Amniotic epithelial cell (primary cell): ENCODE measurements at regions not wholly inside any gene's neighbourhood (a gene's known extent, or its start where the extent isn't known, plus 50 kb on each side); places are given as distances from the start of the nearest gene placed in this dataset.

Experiments used
- DNase-seq: peaks from one replicate; pipeline ENCODE4 v3.0.0-alpha.2; 2010; ENCODE audit warnings: low read depth

DNA sequence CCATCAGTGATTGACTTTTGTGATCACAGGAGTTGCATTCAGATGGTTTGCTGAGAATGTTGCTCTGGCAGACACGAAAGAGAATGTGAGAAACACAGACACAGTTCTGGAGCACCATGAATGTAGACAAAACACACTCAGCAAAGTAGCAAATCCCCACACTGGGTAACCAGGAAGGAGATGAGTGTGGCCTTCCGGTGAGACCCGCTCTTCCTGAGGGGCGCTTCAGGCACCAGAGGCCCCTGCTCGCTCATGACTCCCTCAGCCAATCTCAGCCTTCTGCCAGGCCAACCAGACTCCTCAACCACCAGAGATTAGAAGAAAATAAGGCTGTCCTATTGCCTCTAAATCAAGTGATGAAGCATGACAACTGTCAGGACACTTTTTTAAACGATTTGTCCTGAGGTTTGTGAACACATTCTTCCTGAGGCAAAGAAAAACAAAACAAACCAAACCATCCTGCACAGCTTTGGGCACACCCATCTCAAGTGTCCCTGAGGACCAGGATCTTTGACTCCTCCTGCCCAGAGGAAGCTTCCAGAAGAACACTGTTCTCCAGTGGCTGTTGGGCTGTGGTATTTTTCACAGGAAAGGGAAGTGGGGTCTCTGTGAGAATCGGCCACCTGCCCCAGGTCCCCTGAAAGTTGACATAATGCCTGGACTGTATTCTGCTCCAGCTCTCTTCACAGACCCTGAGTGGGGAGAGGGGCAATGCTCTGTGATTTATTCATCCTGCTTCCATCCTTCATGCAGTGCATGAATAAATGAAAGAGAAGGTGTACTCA lies 152.8 kb downstream of the BCL11A start:
- no peak for DNase-seq

DNA sequence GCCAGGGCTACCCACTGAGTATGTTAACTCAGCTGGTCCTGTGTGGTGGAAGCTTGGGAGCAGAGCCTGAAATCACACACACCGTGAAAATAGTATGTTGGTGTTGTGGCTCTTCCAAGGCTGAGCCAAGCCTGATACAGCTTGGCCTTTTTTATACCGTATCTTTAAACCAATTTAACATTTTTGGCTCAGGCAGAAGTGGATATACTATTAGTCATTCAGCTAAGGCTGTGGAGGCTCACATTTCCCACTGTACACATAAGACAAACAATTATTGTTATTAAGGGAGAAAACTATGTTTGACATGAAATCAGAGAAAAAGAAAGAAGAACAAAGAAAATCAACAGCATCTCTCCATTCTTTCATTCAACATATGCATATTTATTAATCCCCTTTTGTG lies 159.0 kb downstream of the BCL11A start:
- no peak for DNase-seq

- no peak for DNase-seq
These were observed 161.6 kb downstream of the BCL11A start for GRCh38 chr2:60391649-60392375.

DNA sequence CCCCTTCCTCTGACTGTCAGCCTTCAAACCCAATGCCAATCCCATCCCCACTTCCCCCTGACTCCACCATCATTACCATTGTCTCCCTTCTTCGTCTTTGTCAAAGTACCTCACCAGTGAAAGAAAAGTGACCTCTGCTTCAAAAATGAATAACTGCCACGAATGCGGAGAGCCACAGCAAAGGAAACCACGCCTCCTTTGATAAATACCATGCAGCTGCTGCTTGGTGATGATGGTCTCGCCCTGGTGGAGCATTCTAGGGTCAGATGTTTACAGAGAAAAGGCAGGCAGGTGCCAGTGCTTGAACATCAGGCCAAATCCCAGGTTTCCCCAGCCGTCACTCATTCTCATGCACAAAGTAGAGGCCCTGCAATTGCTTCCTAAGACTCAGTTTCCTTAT lies 162.2 kb downstream of the BCL11A start:
- no peak for DNase-seq

DNA sequence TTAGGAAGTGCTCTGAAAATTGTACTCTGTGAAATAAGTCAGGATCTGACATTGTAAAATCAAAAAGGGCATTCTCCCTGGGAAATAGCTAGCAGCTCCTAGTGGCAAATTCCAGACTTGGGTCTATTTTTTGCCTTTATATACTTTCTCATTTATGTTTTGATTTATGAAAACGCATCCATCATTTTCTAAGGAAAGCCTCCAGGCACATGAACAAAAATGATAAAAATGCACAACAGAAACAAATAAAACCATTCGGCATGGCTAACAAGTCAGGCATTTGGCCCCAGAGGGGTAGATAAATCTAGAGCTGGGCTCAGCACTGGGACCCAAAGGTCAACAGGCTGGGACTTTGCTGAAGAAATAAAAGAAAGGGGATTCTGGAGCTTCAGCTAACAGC lies 167.0 kb downstream of the BCL11A start:
- DNase-seq = no peak

- DNase-seq = peak; percentile 42
These were observed 167.8 kb downstream of the BCL11A start for GRCh38 chr2:60385648-60386047.

DNA sequence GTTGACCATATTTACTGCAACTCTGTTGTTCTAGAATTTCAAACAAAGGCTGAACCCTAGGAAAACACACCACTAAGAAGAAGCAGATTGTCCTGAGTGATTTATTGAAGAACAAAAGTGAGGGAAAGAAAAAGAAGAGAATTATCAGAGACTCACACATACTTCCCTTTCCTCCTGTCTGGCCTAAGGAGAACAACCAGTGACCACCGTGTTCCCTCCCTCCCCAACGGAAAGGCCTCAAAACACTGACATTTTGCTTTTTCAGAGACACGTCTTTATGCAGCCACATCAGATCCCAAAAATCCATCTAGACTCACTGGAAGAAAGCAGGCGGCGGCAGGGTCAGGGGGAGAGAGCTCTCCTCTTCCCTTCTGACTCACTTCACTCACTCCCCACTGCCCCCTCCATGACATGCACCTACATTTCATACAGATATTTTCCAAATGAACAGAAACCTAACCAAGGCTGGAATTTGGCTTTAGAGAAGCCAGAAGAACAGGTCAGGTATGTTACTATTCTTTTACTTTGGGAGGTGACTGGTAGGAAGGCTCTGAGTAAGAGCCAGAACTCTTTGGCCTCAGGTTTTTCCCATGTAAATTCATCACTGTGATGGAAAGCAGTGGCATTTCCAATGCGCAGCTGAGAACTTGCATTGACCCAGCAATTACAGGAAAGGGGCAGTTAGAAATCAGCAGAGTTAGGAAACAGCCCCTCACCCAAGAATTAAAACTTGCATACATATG lies 169.9 kb downstream of the BCL11A start:
- DNase-seq = no peak

- no peak for DNase-seq
These were observed 173.0 kb downstream of the BCL11A start for GRCh38 chr2:60380411-60380810.

- no peak for DNase-seq
These were observed 173.8 kb downstream of the BCL11A start for GRCh38 chr2:60379684-60380083.

DNA sequence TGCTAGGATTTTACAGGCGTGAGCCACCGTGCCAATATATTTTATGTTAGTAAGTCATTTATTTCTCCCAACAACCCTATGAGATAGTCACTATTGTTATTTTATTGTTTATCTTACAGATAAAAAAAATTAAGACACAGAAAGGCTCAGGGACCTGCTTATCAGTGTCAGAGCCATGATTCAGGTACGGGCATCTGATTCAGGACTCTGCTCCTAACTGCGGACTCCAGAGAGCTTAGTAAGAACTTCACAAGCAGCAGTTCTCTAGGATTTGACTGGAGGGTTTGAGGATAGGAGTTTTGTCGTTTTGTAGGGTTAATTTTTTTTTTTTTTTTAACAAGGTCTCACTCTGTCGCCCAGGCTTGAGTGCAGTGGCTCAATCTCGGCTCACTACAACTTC lies 174.2 kb downstream of the BCL11A start:
- DNase-seq = no peak

GRCh38 chr2:60377825-60378224 lies 175.6 kb downstream of the BCL11A start:
- no peak for DNase-seq

- DNase-seq = no peak
These were observed 177.2 kb downstream of the BCL11A start for GRCh38 chr2:60376252-60376651.

GRCh38 chr2:60371681-60372080 lies 181.8 kb downstream of the BCL11A start:
- no peak for DNase-seq

DNA sequence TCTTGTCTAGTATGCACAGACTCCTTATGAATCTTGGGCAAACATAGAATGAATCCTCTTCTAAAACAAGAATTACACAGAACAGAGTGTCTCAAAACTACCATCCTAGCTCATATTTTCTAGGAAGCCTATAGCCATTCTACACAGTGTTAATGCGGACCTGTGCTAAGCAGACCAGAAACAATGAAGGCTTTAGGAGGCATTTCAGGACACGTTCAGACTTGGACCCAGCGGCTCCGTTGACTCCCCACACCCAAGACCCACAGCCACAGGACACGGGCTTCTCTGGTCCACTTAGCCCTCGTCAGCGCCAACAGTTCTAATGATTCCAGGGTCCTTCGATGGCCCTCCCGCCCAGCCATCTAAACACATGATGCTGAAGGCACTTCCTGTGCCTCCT lies 182.2 kb downstream of the BCL11A start:
- DNase-seq = no peak

DNA sequence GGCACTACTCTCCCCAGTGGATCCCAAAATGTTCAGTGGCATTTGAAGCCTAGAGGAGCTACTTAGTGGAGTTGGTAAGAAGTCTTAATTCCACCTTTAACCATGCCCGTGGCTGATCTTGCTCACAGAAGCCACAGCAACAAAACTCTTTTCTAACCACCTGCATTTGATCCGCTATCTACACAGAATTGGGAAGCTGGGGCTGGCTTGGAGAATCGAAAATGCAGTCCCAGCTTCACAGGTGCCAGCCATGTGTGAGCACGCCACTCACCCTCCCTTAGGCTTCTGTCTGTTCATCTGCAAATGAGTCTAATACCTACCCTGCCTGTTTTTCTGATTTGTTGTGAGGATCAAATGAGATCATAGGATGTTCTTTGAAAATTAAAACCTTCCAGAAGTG lies 182.6 kb downstream of the BCL11A start:
- no peak for DNase-seq

GRCh38 chr2:60368456-60368855 lies 185.0 kb downstream of the BCL11A start:
- DNase-seq = no peak

DNA sequence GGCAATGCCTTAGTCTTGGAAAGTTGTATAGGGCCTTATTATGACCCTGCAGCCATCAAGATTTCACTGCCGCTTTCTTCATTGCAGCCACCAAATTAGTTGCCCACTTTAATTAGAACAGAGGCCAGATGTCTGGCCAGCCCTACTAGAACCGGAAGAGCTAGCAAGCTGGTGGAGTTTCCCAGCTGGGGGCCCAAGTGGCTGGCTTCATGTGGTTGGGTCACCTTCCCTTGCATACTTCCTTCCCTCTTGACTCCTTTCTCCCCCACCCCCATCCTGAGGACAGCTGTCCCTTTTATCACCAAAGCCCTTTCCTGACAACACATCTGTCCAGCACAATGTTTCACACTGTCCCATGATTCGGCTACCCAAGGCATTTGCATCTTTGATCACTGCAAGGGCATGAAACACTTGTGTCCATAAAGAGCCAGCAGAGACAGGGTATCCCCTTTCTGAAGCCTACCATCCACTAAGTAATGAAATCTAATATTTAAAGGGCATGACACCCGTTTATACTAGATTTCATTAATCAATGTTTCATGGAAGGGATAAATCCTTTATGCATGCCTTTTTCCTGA lies 187.2 kb downstream of the BCL11A start:
- no peak for DNase-seq

DNA sequence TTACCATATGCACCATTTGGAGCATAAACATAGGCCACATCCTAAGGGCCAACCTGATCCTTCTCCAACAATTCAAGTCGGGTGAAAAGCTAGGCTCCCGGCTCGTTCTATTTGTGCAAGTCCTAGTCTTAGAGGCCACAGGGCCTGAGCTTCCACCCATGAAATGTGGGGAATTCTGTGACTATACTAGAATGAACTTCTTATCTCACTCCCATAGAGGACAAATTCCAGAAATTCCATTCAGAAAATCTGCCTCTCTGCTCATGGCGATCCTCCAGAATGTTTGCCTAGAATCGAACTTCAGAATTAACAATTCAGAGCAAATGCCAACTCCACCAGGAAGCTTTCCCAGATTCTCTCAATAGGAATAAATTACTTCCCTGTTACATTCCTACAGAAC lies 187.9 kb downstream of the BCL11A start:
- DNase-seq = no peak

GRCh38 chr2:60364491-60364890 lies 189.0 kb downstream of the BCL11A start:
- DNase-seq = no peak

DNA sequence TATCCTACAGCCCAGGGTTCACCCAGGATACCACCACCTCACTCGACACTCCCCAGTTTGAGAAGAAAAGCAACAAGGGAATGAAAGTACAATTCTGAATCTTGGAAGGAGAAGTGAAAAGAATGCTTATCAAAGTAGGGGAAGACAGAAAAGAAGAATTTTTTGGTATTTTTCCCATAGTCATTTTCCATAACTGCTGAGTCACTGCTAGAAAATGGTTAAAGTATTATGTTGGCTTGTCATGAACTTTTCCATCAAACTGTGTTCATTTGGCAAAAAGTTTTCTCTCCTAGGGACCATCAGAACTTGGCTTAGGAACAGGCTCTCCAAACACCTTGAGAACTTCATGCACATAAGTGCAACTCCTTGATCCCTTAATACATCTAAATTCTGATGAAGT lies 192.0 kb downstream of the BCL11A start:
- DNase-seq = no peak

- DNase-seq = no peak
These were observed 193.9 kb downstream of the BCL11A start for GRCh38 chr2:60359569-60359968.

- DNase-seq = no peak
These were observed 195.0 kb downstream of the BCL11A start for GRCh38 chr2:60358476-60358875.

GRCh38 chr2:60357996-60358395 lies 195.5 kb downstream of the BCL11A start:
- DNase-seq = no peak
